ENCODE measurements at regions not wholly inside any gene's neighbourhood (a gene's known extent, or its start where the extent isn't known, plus 50 kb on each side); places are given as distances from the start of the nearest gene placed in this dataset.
"Not testable (repeated sequence)": the region's sequence is repeated elsewhere in the genome, so short reads cannot be mapped to it uniquely, and the experiment has no call there.

DNA sequence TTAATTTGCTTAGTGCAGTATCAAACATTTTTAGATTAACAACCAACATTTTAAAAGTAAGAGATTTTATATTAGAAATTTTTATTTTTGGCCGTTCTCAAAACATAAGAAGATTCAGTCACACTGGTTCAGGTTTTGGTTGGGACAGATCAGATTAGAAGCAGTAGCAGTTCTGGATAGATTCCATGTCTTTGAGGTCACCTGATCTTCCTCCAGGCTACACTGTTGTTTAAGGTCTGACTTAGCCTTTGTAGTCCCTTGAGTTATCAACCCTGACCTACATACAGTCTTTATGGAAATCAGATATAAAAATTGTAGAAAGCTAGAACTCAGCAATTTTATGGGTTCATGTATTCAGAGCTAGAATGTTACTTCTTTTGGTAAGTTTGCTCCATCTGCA, 910.0 kb upstream of the WWC1 start:
- no peak for DNase-seq (ENCODE audit: low read depth in 1 of 2, low spot score in 1 of 2)

DNA sequence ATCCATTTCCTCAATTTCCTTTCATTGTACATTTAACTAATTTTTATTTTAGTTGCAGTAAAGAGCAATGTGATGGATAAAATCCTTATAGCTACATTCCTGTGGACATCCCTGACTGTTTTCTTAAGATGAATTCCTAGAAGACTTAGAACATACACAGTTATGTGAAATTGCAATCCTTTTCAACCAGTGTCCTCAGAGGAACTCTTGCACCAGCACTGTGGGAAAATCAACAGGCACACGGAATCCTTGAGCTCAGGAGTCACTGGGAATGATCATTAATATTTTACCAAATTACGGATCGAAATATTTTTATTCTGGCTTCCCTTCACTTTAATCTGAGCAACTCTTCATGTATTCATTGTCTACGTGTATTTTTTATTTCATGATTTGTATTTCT, 901.9 kb upstream of the WWC1 start:
- no peak for DNase-seq (ENCODE audit: low read depth in 1 of 2, low spot score in 1 of 2)

DNA sequence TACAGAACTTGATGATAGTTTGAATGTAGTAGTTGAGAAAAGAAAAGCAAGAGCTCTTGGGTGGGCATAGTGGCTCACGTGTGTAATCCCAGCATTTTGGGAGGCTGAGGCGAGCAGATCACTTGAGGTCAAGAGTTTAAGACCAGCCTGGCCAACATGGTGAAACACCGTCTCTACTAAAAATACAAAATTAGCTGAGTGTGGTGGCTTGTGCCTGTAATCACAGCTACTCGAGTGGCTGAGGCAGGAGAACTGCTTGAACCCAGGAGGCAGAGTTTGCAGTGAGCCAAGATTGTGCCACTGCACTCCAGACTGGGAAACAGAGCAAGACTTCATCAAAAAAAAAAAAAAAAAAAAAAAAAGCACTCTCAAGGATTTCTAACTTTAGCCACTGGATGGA, 900.2 kb upstream of the WWC1 start:
- DNase-seq (ENCODE audit: low read depth in 1 of 2, low spot score in 1 of 2), result not testable (repeated sequence)

DNA sequence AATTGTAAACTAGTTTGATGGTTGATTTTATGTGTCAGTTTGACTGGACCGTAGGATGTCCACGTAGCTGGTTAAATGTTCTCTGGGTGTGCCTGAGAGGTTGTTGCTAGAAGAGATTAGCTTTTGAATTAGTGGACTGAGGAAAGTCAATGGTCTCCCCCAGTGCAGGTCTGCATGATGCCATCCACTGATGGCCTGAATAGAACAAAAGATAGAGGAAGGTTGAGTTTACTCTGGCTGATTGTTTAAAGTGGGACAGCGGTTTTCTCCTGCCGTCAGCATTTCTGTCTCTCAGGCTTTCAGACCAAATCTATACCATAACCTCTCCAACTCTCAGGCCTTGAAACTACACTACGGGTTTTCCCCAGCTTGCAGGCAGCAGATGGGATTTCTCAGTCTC, 899.2 kb upstream of the WWC1 start:
- no peak for DNase-seq (ENCODE audit: low read depth in 1 of 2, low spot score in 1 of 2)

DNA sequence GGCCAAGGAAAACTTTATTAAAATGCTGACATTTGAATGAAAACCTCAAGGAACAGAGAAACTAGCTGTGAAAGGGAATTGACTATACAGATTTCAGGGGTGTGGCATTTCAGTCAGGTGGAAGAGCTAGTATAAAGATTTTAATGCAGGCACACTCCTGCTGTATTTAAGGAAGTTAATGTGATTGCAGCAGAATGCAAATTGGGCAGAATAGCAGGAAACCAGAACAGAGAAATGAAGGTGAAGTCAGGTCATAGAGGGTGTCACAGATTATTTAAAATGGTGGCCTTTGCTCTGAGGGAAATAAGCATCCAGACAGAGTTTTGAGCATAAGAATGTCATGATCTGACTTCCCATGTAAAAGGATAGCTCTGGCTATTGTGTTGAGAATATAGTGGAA, 898.1 kb upstream of the WWC1 start:
- DNase-seq (ENCODE audit: low read depth in 1 of 2, low spot score in 1 of 2), result no peak

DNA sequence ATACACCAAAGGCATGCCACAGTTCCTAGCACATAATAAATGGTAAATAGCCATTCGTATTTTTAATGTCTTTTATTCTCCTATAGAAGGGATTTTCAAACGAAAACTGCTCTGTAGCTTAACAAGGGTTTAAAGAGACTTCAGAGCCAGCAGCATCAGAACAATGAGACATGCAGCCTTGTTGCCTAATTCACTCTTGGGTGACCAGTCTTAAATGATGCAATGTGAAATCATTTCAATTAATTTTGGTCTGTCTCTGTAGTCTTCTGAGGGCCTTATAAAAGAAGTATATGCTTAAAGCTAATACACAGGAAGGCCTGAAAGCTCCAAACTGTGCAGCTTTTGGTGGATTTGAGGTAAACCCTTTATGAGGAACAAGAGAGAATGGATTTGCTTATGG, 888.8 kb upstream of the WWC1 start:
- no peak for DNase-seq (ENCODE audit: low read depth in 1 of 2, low spot score in 1 of 2)

DNA sequence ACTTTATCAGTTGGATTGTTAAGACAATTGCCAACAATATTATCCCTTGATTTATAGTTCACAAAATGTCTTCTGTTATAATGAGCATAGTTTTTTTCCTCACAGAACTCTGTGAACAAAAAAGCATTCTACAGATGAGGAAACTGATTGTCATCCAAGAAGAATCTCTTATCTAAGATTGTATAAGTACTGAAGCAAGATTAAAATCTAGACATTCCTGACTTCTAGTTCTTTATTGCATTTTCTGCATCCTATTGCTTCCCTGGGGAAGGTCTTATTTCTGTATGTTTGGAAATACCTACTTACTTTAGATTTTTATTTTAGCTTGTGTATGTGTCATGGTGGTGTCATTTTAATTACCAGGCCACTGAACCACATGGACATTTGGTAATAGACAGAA, 884.9 kb upstream of the WWC1 start:
- DNase-seq (ENCODE audit: low read depth in 1 of 2, low spot score in 1 of 2), result no peak

DNA sequence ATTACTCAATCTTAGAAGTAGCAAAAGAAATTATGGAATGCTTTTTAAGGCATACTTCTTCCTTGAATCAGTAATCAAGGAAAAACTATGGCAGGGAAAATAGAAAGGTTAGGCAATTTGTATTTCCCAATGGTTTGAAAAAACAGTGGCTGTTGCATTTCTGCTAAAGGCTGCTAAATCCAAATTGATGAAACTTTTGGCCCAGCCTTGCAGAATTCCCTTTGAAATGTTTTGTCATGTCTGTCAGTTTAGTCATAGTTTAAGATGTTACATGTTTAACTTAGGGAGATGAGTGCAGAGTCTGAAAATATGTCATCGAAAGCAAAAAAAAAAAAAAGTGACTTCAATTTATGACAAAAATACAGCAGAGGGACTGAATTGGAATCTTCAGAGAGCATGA, 878.9 kb upstream of the WWC1 start:
- no peak for DNase-seq (ENCODE audit: low read depth in 1 of 2, low spot score in 1 of 2)

DNA sequence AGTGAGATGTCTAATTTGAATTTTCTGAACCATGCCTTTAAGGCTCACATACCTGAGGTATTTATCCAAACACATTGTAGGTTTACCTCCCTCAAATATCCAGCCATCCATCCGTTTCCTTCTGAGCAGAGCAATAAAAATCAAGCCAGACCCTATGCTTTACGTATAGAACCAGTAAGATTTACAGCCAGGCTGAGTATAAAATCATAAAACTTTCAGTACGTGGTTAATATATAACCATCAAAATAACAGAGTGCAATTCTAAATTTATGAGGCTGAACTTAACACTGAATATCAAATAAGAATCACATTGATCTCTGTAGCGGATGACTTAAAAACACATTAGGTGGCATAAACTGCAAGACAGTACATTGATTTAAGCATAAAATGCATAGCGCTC, 877.9 kb upstream of the WWC1 start:
- DNase-seq (ENCODE audit: low read depth in 1 of 2, low spot score in 1 of 2), result no peak

DNA sequence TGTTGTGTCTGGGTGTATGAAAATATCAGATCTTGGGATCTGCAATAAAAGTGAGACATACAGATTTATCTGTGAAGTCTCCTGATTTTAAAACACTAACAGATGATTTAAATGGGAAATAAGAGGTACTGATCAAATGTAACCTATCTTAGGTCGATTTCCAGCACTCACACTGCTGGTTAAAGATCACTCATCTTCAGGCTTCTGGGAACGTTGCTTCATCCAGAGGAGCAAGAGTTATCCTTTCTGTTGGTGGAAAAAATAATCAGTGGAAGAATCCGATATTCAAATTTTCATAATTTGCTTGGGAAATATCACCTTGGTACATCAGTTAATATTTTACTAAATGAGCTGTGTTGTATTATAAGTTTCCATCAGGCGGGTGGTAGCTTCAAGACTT, 876.8 kb upstream of the WWC1 start:
- no peak for DNase-seq (ENCODE audit: low read depth in 1 of 2, low spot score in 1 of 2)

DNA sequence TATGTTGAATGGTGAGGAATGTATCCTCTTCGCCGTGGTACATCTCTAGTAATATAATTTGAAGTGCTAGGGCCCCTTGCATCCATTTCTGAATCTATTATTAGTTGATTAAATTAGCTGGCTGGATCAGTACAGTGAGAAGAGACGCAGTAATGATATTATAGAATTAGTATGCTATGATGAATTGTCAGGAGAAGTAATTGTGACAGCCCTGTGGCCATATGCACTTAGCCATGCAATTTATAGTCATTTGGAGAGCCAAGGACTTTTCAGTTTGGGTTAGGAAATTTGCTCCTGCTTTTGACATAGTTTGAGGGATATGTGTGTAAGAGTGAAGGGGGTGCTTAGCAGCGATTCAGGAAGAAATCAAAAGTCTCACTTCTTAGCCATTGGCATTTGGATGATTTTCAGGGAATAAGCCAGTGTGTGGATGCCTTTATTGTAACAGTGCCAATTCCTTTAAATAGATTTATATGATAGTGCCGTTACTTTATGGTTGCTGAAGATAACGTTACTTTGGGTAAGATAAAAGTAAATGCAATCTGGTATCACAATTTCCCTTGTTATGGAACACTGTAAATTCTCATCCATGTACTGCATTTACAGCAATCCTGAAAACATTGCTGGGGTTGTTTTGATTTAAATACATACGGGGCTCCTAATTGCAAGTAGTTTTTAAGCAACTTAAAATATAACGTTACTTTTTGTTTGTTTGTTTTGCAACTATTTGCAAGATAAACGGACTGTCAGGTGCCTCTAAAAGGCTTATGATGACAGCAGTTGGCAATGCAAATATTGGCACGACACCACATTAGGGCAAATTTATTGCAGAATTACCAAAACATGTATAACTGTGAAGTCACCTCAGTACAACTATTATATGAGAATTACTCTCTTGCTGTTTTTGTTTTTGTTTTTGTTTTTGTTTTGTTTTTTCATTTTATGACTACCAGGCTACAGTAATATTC, 875.4 kb upstream of the WWC1 start:
- no peak for DNase-seq (ENCODE audit: low read depth in 1 of 2, low spot score in 1 of 2)

DNA sequence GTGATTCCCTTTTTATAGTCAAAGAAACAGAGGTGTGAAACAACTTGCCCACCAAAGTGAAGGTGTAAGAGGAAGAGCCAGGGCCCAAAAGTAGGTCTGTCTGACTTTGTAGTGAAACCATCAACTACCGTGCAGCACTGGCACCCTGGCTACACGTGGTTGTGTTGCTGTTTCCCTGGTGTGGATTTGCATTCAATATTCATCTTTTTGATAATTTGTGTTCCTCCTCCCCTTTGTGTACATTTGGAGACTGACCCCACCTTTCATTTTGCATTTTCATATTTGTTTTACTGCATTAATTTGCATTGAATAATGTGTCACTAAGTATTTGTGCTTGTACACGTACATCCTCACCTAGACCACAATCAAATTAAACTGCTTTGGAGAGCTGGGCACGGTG, 873.8 kb upstream of the WWC1 start:
- no peak for DNase-seq (ENCODE audit: low read depth in 1 of 2, low spot score in 1 of 2)

DNA sequence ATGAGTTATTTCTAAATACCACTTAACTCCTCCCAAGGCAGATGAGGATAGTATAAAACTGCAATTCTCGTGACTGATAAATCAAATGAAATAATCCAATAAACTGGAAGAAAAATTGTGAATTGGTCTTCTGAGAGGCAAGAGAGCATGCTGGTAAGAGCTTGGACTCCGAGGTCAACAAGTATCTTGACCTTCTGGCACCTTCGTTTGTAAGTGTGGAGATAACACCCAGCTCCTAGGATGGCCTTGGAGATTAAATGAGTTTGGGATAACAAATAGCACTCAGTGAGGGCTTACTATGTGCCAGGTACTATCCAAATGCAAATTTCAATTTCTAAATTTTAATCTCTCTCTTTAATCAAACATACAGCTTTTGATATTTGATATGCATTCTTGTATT, 866.3 kb upstream of the WWC1 start:
- no peak for DNase-seq (ENCODE audit: low read depth in 1 of 2, low spot score in 1 of 2)

DNA sequence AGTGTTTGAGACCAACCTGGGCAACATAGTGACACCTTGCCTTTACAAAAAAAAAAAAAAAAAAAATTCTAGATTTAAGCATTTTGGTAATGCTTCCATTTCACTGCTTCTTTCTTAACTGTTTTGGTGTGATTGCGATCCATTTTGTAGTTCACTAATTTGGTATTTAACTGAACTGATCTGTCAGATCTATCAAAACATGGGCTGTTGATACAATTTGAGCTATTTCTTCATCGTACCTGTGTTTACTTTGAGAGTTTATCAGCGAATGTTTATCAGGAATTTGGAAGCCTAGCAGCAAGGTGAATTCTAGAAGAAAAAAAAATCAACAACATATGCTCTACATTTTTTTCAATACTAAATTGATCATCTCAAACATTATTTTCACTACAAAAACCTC, 864.9 kb upstream of the WWC1 start:
- DNase-seq (ENCODE audit: low read depth in 1 of 2, low spot score in 1 of 2), result no peak

DNA sequence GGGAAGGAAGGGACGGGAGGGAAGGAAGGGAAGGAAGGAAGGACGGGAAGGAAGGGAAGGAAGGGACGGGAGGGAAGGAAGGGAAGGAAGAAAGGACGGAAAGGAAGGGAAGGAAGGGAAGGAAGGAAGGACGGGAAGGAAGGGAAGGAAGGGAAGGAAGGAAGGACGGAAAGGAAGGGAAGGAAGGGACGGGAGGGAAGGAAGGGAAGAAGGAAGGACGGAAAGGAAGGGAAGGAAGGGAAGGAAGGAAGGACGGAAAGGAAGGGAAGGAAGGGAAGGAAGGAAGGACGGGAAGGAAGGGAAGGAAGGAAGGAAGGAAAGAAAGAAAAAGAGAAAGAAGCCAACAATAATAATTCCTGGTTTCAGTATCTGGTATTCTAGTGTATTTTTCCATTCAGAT, 863.8 kb upstream of the WWC1 start:
- DNase-seq (ENCODE audit: low read depth in 1 of 2, low spot score in 1 of 2), result not testable (repeated sequence)

DNA sequence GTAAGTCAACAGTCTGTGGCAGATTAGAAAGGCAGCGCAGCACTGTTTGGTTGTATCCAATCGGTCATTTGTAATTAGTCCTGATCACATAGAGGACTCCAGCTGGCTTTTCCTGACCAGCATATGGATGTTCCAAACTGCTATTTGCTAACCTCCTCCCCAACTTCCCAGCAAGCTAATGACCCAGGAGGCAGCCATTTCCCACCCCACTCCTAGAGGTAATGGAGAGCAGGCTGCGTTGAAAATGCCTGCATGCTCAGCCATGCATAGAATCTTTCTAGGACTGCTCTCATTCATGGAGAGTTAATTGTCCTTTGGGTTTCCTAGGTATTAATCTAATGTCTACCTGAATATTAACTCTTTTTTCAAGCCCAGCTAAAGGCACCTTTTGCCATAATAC, 850.6 kb upstream of the WWC1 start:
- DNase-seq (ENCODE audit: low read depth in 1 of 2, low spot score in 1 of 2), result no peak

DNA sequence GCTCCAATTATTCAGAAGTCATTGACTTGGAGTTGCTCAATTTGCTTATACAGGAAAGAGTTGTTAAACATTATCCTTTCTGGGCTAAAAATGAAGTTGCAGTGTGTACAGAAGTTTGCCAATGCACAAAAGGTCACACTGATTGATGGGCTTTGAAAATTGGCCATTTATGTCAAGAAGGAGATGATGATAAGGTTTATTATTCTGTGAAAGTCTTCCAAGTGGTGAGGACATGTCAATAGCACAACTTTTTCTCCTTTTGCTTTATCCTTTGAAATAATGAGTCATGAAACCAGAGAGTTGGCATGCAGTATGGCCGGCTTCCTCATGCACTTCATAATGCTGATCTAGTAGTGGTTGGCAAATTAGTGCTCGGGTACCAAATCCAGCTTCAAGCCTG, 848.5 kb upstream of the WWC1 start:
- DNase-seq (ENCODE audit: low read depth in 1 of 2, low spot score in 1 of 2), result no peak

DNA sequence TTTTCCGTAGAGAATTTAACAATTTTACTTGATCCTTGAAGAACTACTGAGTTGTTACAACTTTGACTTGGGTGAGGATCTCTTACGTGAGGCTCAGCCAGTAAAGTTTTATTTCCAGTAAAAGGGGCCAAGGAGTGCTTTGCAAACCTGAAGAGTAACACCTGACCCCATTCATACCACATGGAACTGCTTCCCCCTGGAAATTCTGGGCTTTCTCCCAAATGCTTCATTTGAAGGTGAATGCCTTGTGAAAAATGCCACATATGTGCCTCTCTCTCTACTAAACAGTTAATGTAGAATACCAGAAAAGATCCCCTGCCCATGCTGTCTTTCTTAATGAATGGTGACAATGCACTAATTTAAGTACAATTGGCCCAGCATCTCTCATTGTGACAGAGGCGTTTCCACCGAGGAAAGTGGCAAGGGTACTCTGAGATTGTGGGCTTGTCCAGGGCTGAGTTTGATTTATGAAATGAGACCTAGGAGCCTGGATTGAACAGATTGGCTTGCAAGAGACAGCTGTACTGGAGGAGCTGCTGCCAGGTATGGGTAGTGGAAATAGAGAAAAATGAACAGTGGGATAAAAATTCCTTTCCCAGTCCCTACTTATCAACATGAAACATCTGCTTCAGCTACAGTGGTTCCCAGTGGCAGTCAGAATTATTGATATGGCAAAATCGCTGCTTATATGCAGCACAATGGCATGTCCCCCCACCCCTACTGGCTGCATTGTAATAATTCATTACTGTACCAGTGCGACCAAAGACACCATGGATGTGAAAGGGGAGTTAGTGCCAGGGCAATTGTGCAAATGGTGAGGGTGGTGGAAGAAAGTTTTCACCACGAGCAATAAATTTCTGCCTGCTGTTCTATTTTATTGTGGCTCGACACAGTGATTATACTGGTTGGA, 843.7 kb upstream of the WWC1 start:
- DNase-seq (ENCODE audit: low read depth in 1 of 2, low spot score in 1 of 2), result no peak

DNA sequence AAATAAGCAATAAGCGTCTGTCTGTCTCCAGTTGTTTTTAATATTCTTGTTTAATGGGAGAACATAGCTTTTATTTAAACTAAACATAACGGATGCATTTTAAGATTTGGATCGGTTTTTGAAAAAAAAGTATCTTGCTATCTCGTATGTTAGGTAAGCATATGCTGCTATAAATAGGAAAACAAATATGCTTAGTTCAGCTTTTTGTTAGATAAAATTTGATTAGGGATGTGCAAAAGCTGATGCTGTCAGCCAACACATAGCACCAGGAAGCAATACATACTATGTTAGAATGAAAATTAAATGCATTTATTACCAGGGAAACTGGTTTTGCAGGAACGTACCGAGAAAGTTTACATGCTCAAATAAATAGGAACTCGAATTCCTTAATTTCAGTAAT, 843.1 kb upstream of the WWC1 start:
- DNase-seq (ENCODE audit: low read depth in 1 of 2, low spot score in 1 of 2), result no peak

DNA sequence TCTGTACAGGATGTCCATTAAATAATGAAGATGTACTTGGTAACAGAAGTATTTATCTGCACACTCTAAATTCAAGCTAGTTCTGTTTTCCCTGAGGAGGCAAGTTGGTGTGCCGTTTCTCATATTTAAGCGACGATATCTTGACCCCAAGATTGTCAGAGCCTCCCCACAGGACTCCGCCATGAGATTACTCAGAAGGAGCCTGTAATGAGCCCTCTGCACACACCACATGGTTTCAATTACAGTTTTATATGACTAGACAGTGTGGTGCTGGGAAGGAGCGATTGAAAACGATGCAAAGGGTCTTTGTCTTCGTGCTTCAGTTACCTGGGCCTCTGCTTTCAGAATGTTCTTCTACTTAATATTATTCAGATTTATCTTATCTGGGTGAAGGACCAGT, 840.4 kb upstream of the WWC1 start:
- DNase-seq (ENCODE audit: low read depth in 1 of 2, low spot score in 1 of 2), result no peak

DNA sequence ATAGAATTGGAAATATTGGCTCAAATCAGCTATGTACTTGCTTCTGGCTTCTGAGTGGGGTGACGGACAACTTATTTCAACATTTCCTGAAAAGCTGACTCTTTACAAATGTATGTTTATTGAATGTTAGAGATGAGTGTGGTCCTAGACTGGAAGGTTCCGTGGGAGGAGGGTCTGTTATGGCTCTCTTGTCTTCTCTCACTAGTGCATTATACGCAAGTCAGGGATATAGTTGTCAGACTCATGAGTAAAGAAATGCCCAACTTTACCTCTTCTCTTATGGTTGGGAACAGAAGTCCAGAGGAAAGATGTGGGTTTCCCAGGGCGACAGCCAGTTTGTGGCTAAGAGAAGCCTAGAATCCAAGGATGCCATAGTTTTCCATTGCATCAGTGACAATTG, 839.3 kb upstream of the WWC1 start:
- no peak for DNase-seq (ENCODE audit: low read depth in 1 of 2, low spot score in 1 of 2)
